H1 (cell line): ENCODE measurements at regions not wholly inside any gene's neighbourhood (a gene's known extent, or its start where the extent isn't known, plus 50 kb on each side); places are given as distances from the start of the nearest gene placed in this dataset.

Experiments used
- CEBPB ChIP-seq: IDR thresholded peaks from 2 replicates; pipeline ENCODE4 v1.6.1; 2012; ENCODE audit warnings: low read depth, low read length
- E2F6 ChIP-seq: IDR thresholded peaks from 2 replicates; pipeline ENCODE4 v1.6.1; 2012; ENCODE audit warnings: inconsistent platforms
- EP300 ChIP-seq, 2 experiments: IDR thresholded peaks; 1 replicate in 1 of 2; 2 replicates in 1 of 2; pipeline ENCODE4 v1.6.1; 2011 to 2012; ENCODE audit warnings: low read depth in 2 of 2, low read length in 2 of 2, mild to moderate bottlenecking in 2 of 2, borderline replicate concordance in 1 of 2, inconsistent platforms in 1 of 2, moderate library complexity in 1 of 2
- JUND ChIP-seq: IDR thresholded peaks from 2 replicates; pipeline ENCODE4 v1.6.1; 2011; ENCODE audit warnings: mild to moderate bottlenecking, improper control_type of control experiment, low read length
- MAFK ChIP-seq: IDR thresholded peaks from 2 replicates; pipeline ENCODE4 v1.6.1; 2012; ENCODE audit warnings: low read depth, mild to moderate bottlenecking, improper control_type of control experiment, low read length
- MAX ChIP-seq: IDR thresholded peaks from 2 replicates; pipeline ENCODE4 v1.6.1; 2012; ENCODE audit warnings: inconsistent platforms
- POLR2AphosphoS5 ChIP-seq: IDR thresholded peaks from 2 replicates; pipeline ENCODE4 v1.6.1; 2011; ENCODE audit warnings: low read depth, low read length
- RFX5 ChIP-seq: IDR thresholded peaks from 2 replicates; pipeline ENCODE4 v1.6.1; 2011; ENCODE audit warnings: low read depth, low read length, improper control_type of control experiment, borderline replicate concordance
- TAF1 ChIP-seq: IDR thresholded peaks from 2 replicates; pipeline ENCODE4 v1.6.1; 2011; ENCODE audit warnings: mild to moderate bottlenecking, low read depth, low read length
- TF ChIP-seq, protein P1 (sequence below), 3 experiments: IDR thresholded peaks; 1 replicate in 2 of 3; 2 replicates in 1 of 3; pipeline versions ENCODE4 v1.5.1 to v1.6.1; 2011; ENCODE audit warnings: low read length in 3 of 3, mild to moderate bottlenecking in 3 of 3, inconsistent platforms in 2 of 3, low read depth in 1 of 3, moderate library complexity in 1 of 3; ENCODE audit not compliant: insufficient read depth in 1 of 3; ENCODE audit errors: control extremely low read depth in 1 of 3

- TF ChIP-seq CEBPB (no peak), TAF1 (no peak), JUND (no peak), MAFK (no peak), RFX5 (no peak), E2F6 (no peak), MAX (no peak), POLR2AphosphoS5 (no peak), EP300 (IDR thresholded peaks at IDR 0.05; ENCODE audit: borderline replicate concordance in 1 of 2, low read depth in 2 of 2, low read length in 2 of 2) (no peak)
- TF ChIP-seq, protein P1, sequence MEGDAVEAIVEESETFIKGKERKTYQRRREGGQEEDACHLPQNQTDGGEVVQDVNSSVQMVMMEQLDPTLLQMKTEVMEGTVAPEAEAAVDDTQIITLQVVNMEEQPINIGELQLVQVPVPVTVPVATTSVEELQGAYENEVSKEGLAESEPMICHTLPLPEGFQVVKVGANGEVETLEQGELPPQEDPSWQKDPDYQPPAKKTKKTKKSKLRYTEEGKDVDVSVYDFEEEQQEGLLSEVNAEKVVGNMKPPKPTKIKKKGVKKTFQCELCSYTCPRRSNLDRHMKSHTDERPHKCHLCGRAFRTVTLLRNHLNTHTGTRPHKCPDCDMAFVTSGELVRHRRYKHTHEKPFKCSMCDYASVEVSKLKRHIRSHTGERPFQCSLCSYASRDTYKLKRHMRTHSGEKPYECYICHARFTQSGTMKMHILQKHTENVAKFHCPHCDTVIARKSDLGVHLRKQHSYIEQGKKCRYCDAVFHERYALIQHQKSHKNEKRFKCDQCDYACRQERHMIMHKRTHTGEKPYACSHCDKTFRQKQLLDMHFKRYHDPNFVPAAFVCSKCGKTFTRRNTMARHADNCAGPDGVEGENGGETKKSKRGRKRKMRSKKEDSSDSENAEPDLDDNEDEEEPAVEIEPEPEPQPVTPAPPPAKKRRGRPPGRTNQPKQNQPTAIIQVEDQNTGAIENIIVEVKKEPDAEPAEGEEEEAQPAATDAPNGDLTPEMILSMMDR (IDR thresholded peaks at IDR 0.05; ENCODE audit: control extremely low read depth in 1 of 3, insufficient read depth in 1 of 3, low read depth in 1 of 3, low read length in 3 of 3), result no peak
These were observed 410.2 kb upstream of the PRMT6 start for GRCh38 chr1:106646261-106646784.
